IMR-90 (cell line): ENCODE measurements at regions not wholly inside any gene's neighbourhood (a gene's known extent, or its start where the extent isn't known, plus 50 kb on each side); places are given as distances from the start of the nearest gene placed in this dataset.

Experiments used
- ATAC-seq: fragments of 200-7000 bp; cut with Tn5 transposase; 2 replicates; pipeline ENCODE4 v1.9.1; 2020; ENCODE audit warnings: low read depth, mild to moderate bottlenecking, moderate library complexity
- BruUV-seq: library from RNA; stranded (reverse); fragments of 400-500 nt; replicated peaks from 2 replicates; lab custom pipeline; 2021; lab: Mats Ljungman, UMichigan
- CTCF ChIA-PET: fragments of 300-600 bp; formaldehyde crosslinking; extraction: SDS; loops from one replicate; lab custom pipeline; 2021; ENCODE audit warnings: antibody characterized with exemption; lab: Yijun Ruan, JAX
- POLR2A ChIA-PET: fragments of 300-600 bp; sonication (Branson Sonifier 250); formaldehyde crosslinking; loops from one replicate; lab custom pipeline; 2022; ENCODE audit warnings: antibody characterized with exemption; ENCODE audit not compliant: unreplicated experiment; lab: Charles Lee
- DNase-seq: peaks from one replicate; pipeline ENCODE4 v3.0.0; 2013
- H2AFZ ChIP-seq: replicated peaks from 2 replicates; pipeline ENCODE3; 2013; ENCODE audit warnings: low read length, mild to moderate bottlenecking; ENCODE audit not compliant: poor library complexity
- H2AK5ac ChIP-seq: 2 replicates; pipeline ENCODE4 v1.6.1; 2013; ENCODE audit warnings: low read depth, low read length, inconsistent platforms
- H2AK9ac ChIP-seq: replicated peaks from 2 replicates; pipeline ENCODE3; 2013; ENCODE audit warnings: mild to moderate bottlenecking, low read depth, low read length, moderate library complexity; ENCODE audit not compliant: poor library complexity
- H2BK120ac ChIP-seq: 2 replicates; pipeline ENCODE4 v1.6.1; 2013; ENCODE audit warnings: low read depth, low read length, inconsistent platforms
- H2BK15ac ChIP-seq: 3 replicates; pipeline ENCODE4 v1.6.1; 2013; ENCODE audit warnings: low read depth, low read length, inconsistent platforms
- H2BK20ac ChIP-seq: 2 replicates; pipeline ENCODE4 v1.6.1; 2013; ENCODE audit warnings: low read depth, mild to moderate bottlenecking, inconsistent platforms, low read length, moderate library complexity
- H2BK5ac ChIP-seq: 2 replicates; pipeline ENCODE4 v1.6.1; 2013; ENCODE audit warnings: mild to moderate bottlenecking, low read depth, low read length, inconsistent platforms; ENCODE audit not compliant: poor library complexity, severe bottlenecking
- H3K14ac ChIP-seq: replicated peaks from 2 replicates; pipeline ENCODE4 v1.6.1; 2013; ENCODE audit warnings: low read depth, low read length, inconsistent platforms
- H3K18ac ChIP-seq: 2 replicates; pipeline ENCODE4 v1.6.1; 2013; ENCODE audit warnings: low read depth, low read length, control low read depth
- H3K23ac ChIP-seq: 2 replicates; pipeline ENCODE4 v1.6.1; 2013; ENCODE audit warnings: low read depth, low read length, inconsistent platforms
- H3K27ac ChIP-seq: 2 replicates; pipeline ENCODE4 v1.5.1; 2013; ENCODE audit warnings: mild to moderate bottlenecking, control low read depth, low read length; ENCODE audit not compliant: insufficient read depth
- H3K27me3 ChIP-seq: 2 replicates; pipeline ENCODE4 v1.6.1; 2013; ENCODE audit warnings: low read length; ENCODE audit not compliant: control insufficient read depth, insufficient read depth
- H3K36me3 ChIP-seq: 2 replicates; pipeline ENCODE4 v1.6.1; 2013; ENCODE audit warnings: low read length, mixed read lengths; ENCODE audit not compliant: control insufficient read depth, insufficient read depth
- H3K4ac ChIP-seq: 2 replicates; pipeline ENCODE4 v1.6.1; 2013; ENCODE audit warnings: low read depth, low read length, inconsistent platforms
- H3K4me1 ChIP-seq: 2 replicates; pipeline ENCODE4 v1.6.1; 2013; ENCODE audit warnings: low read length, mixed read lengths; ENCODE audit not compliant: control insufficient read depth, insufficient read depth
- H3K4me2 ChIP-seq: 2 replicates; pipeline ENCODE4 v1.6.1; 2013; ENCODE audit warnings: low read depth, mild to moderate bottlenecking, control low read depth, low read length, moderate library complexity
- H3K4me3 ChIP-seq: 2 replicates; pipeline ENCODE4 v1.5.1; 2013; ENCODE audit warnings: low read depth, mild to moderate bottlenecking, control low read depth, low read length, moderate library complexity; ENCODE audit not compliant: insufficient read depth
- H3K56ac ChIP-seq: 2 replicates; pipeline ENCODE4 v1.6.1; 2013; ENCODE audit warnings: low read length, inconsistent platforms; ENCODE audit not compliant: insufficient read depth; ENCODE audit errors: extremely low read depth
- H3K79me1 ChIP-seq, 2 experiments: 2 replicates each; pipeline ENCODE4 v1.6.1; 2013; ENCODE audit warnings: low read length in 2 of 2, inconsistent platforms in 1 of 2, low read depth in 1 of 2
- H3K9ac ChIP-seq: 2 replicates; pipeline ENCODE4 v1.6.1; 2013; ENCODE audit warnings: low read depth, low read length, control low read depth
- H3K9me1 ChIP-seq: 2 replicates; pipeline ENCODE4 v1.6.1; 2013; ENCODE audit warnings: low read length, inconsistent platforms; ENCODE audit not compliant: insufficient read depth
- H3K9me3 ChIP-seq: 2 replicates; pipeline ENCODE4 v1.6.1; 2013; ENCODE audit warnings: low read length; ENCODE audit not compliant: control insufficient read depth, insufficient read depth
- H4K20me1 ChIP-seq: 2 replicates; pipeline ENCODE4 v1.6.1; 2013; ENCODE audit warnings: low read length, inconsistent platforms; ENCODE audit not compliant: insufficient read depth
- H4K5ac ChIP-seq: 2 replicates; pipeline ENCODE4 v1.6.1; 2013; ENCODE audit warnings: mild to moderate bottlenecking, low read depth, low read length, control low read depth
- H4K8ac ChIP-seq, 2 experiments: 2 replicates each; pipeline ENCODE4 v1.6.1; 2013; ENCODE audit warnings: low read depth in 2 of 2, low read length in 2 of 2, control low read depth in 1 of 2, inconsistent platforms in 1 of 2
- H4K91ac ChIP-seq: 2 replicates; pipeline ENCODE4 v1.6.1; 2013; ENCODE audit warnings: low read depth, low read length, inconsistent platforms; ENCODE audit not compliant: insufficient read depth
- RAD21 ChIP-seq: IDR thresholded peaks from 2 replicates; pipeline ENCODE4 v1.6.1; 2012; ENCODE audit warnings: low read length, improper control_type of control experiment
- WGBS, 2 experiments: methylation state at CpG; one replicate each; pipeline versions ENCODE4 v1.1.5 to v1.1.7; 2013; ENCODE audit warnings: missing lambda C conversion rate in 2 of 2; ENCODE audit not compliant: insufficient read length in 1 of 2; ENCODE audit errors: extremely low coverage in 2 of 2; 5-methylcytosine and 5-hydroxymethylcytosine counted together
- dilution Hi-C: fragments of 300-500 bp; cut with HindIII; formaldehyde crosslinking; loops from one replicate; pipeline ENCODE4 v1.14.3; 2018; ENCODE audit warnings: low sequenced_read_pairs; ENCODE audit not compliant: unreplicated experiment
- in situ Hi-C: fragments of 300-500 bp; cut with MboI; formaldehyde crosslinking; loops from 3 replicates; pipeline ENCODE4 v1.14.3; 2019; ENCODE audit warnings: low sequenced_read_pairs, inconsistent platforms, mixed read lengths
- intact Hi-C: fragments of 100-400 bp; cut with micrococcal nuclease; formaldehyde crosslinking; loops from 2 replicates; pipeline ENCODE4 v1.10.0; 2022

- CTCF ChIA-PET = no interaction called here
Measured at GRCh38 chr5:30871196-30871595, 322.3 kb upstream of the CDH6 start.

More at GRCh38 chr5:30871196-30871595, 322.3 kb upstream of the CDH6 start:
- H2BK15ac ChIP-seq = no peak overlapping the region
- no peak overlapping the region for H4K91ac ChIP-seq
- no peak overlapping the region for H3K23ac ChIP-seq
- H3K4me3 ChIP-seq = no peak overlapping the region
- no peak overlapping the region for H3K18ac ChIP-seq
- no peaks in the 10 kb centered on the region for H3K9me1 ChIP-seq
- H4K5ac ChIP-seq = no peak overlapping the region
- H3K9me3 ChIP-seq = no peaks in the 10 kb centered on the region
- H3K56ac ChIP-seq = no peak overlapping the region
- H3K14ac ChIP-seq = no peak overlapping the region
- H3K9ac ChIP-seq = no peak overlapping the region
- H3K27me3 ChIP-seq = no peaks in the 10 kb centered on the region
- no peak for TF ChIP-seq RAD21
- intact Hi-C loops = no loop called here
- H2AFZ ChIP-seq = no peak overlapping the region
- H4K8ac ChIP-seq = no peak overlapping the region
- no peak overlapping the region for H2AK5ac ChIP-seq
- no peak overlapping the region for H2BK5ac ChIP-seq
- no CpG with 5 or more reads among the region's 3 CpGs for WGBS, 2 experiments
- no peak overlapping the region for H3K4ac ChIP-seq
- H2BK20ac ChIP-seq = no peak overlapping the region
- no peak overlapping the region for H2AK9ac ChIP-seq
- POLR2A ChIA-PET = no interaction called here
- in situ Hi-C loops = no loop called here
- BruUV-seq = no TSS peak
- DNase-seq (no peak), ATAC-seq (no peak)
- no peak overlapping the region for H3K4me2 ChIP-seq
- H3K4me1 ChIP-seq = peaks cover 6% of the 10 kb centered on the region
- no peak overlapping the region for H3K27ac ChIP-seq
- dilution Hi-C loops = no loop called here
- no peaks in the 10 kb centered on the region for H4K20me1 ChIP-seq
- no peaks in the 10 kb centered on the region for H3K36me3 ChIP-seq
- H3K79me1 ChIP-seq = no peaks in the 10 kb centered on the region
- H2BK120ac ChIP-seq = no peak overlapping the region
